ENCODE measurements at regions not wholly inside any gene's neighbourhood (a gene's known extent, or its start where the extent isn't known, plus 50 kb on each side); places are given as distances from the start of the nearest gene placed in this dataset.

DNA sequence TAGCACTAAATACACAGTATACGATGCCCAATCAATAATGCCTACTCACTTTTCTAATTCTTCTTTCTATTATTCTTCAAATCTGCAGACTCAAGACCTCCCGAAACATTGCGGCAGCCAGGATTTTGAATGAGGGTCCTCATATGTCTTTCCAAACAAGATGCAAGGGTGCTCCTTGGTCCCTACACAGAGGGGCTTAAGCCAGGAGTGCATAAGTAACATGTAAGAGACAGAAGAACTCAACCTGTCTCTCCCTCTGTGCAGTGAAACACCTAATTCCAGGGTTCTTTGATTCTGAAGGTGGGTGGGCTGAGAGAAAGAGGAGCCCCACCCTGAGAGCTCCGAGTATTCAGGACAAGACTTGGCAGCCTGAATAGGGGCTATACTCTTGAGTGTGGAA is 117.6 kb downstream of the ZNF280B start:
- H2BK120ac ChIP-seq (ENCODE audit: low read depth, low read length, poor library complexity, severe bottlenecking): no peak overlapping the region
- H2BK5ac ChIP-seq (ENCODE audit: insufficient read length, low read length): no peak overlapping the region
- H3K27me3 Mint-ChIP-seq (ENCODE audit: low read depth): peaks cover 100% of the 10 kb centered on the region
- H3K36me3 Mint-ChIP-seq (ENCODE audit: insufficient read depth in 1 of 3, low read depth in 3 of 3): no peaks in the 10 kb centered on the region
- peaks cover 83% of the 10 kb centered on the region for H3K27me3 ChIP-seq (ENCODE audit: insufficient read depth, low read length)
- no peaks in the 10 kb centered on the region for H3K23me2 ChIP-seq (ENCODE audit: insufficient read length, low read depth, low read length, poor library complexity, severe bottlenecking)
- no peaks in the 10 kb centered on the region for H4K20me1 ChIP-seq (ENCODE audit: control insufficient read depth, insufficient read depth, insufficient read length)
- no peak overlapping the region for H2BK15ac ChIP-seq (ENCODE audit: low read depth, low read length)
- no peak overlapping the region for H3K27ac Mint-ChIP-seq
- peaks cover 6 to 15% of the 10 kb centered on the region in 2 experiments; a peak in 4 of 5 replicates for H3K9me3 Mint-ChIP-seq
- H3K4me2 ChIP-seq (ENCODE audit: insufficient read depth, insufficient read length, low read length): no peak overlapping the region
- H3K79me2 ChIP-seq (ENCODE audit: insufficient read depth, low read length): no peaks in the 10 kb centered on the region
- 100% methylated on average over 1 of the region's 4 CpGs for WGBS (ENCODE audit: extremely low coverage, insufficient read length, low lambda C conversion rate)
- no peak overlapping the region for H2BK20ac ChIP-seq (ENCODE audit: low read depth, low read length, poor library complexity, severe bottlenecking)
- no peaks in the 10 kb centered on the region for H3K4me1 ChIP-seq (ENCODE audit: insufficient read depth, low read length)
- no peaks in the 10 kb centered on the region for H3K79me1 ChIP-seq (ENCODE audit: insufficient read depth, low read depth, low read length, poor library complexity, severe bottlenecking)
- H3K4ac ChIP-seq (ENCODE audit: low read depth, low read length): no peak overlapping the region
- H2BK12ac ChIP-seq (ENCODE audit: insufficient read length, low read depth, low read length): no peak overlapping the region
- no peak overlapping the region for H3K23ac ChIP-seq (ENCODE audit: insufficient read length, low read depth, low read length)
- no peaks in the 10 kb centered on the region for H3K4me1 Mint-ChIP-seq
- no peak overlapping the region for H4K8ac ChIP-seq (replicated peaks; ENCODE audit: insufficient read length, low read depth, low read length)
- DNase-seq: no peak
- no peak overlapping the region for H3T11ph ChIP-seq (ENCODE audit: low read length)
- H2AK5ac ChIP-seq (ENCODE audit: insufficient read length, low read length): no peak overlapping the region
- no peak overlapping the region for H3K4me3 Mint-ChIP-seq
- H3K14ac ChIP-seq (ENCODE audit: insufficient read depth, low read length): no peak overlapping the region
- H3K9me3 ChIP-seq (ENCODE audit: control insufficient read depth, low read depth, low read length): no peaks in the 10 kb centered on the region
- no peak overlapping the region for H3K9ac ChIP-seq (ENCODE audit: extremely low read depth, insufficient read length, low read length)
- H4K91ac ChIP-seq (ENCODE audit: insufficient read length, low read depth, low read length): no peak overlapping the region
- H3K27ac ChIP-seq (ENCODE audit: insufficient read length, low read depth, low read length): no peak overlapping the region
- H4K5ac ChIP-seq (ENCODE audit: insufficient read length, low read depth, low read length): no peak overlapping the region
- no peak overlapping the region for H2AFZ ChIP-seq (ENCODE audit: low read length)
- no peak for TF ChIP-seq CTCF (conservative IDR thresholded peaks at IDR 0.05)
- H3K56ac ChIP-seq (ENCODE audit: insufficient read length, low read depth, low read length): no peak overlapping the region
- no peak overlapping the region for H3K18ac ChIP-seq (ENCODE audit: insufficient read length, low read depth, low read length)
